IMR-90 (cell line): ENCODE measurements at regions not wholly inside any gene's neighbourhood (a gene's known extent, or its start where the extent isn't known, plus 50 kb on each side); places are given as distances from the start of the nearest gene placed in this dataset.

ENCODE experiments used
- ATAC-seq: fragments of 200-7000 bp; cut with Tn5 transposase; 2 replicates; pipeline ENCODE4 v1.9.1; 2020; ENCODE audit warnings: low read depth, mild to moderate bottlenecking, moderate library complexity
- BruUV-seq: library from RNA; stranded (reverse); fragments of 400-500 nt; replicated peaks from 2 replicates; lab custom pipeline; 2021; lab: Mats Ljungman, UMichigan
- CTCF ChIA-PET: fragments of 300-600 bp; formaldehyde crosslinking; extraction: SDS; loops from one replicate; lab custom pipeline; 2021; ENCODE audit warnings: antibody characterized with exemption; lab: Yijun Ruan, JAX
- POLR2A ChIA-PET: fragments of 300-600 bp; sonication (Branson Sonifier 250); formaldehyde crosslinking; loops from one replicate; lab custom pipeline; 2022; ENCODE audit warnings: antibody characterized with exemption; ENCODE audit not compliant: unreplicated experiment; lab: Charles Lee
- DNase-seq: peaks from one replicate; pipeline ENCODE4 v3.0.0; 2013
- H2AFZ ChIP-seq: replicated peaks from 2 replicates; pipeline ENCODE3; 2013; ENCODE audit warnings: low read length, mild to moderate bottlenecking; ENCODE audit not compliant: poor library complexity
- H2AK5ac ChIP-seq: 2 replicates; pipeline ENCODE4 v1.6.1; 2013; ENCODE audit warnings: low read depth, low read length, inconsistent platforms
- H2AK9ac ChIP-seq: replicated peaks from 2 replicates; pipeline ENCODE3; 2013; ENCODE audit warnings: mild to moderate bottlenecking, low read depth, low read length, moderate library complexity; ENCODE audit not compliant: poor library complexity
- H2BK120ac ChIP-seq: 2 replicates; pipeline ENCODE4 v1.6.1; 2013; ENCODE audit warnings: low read depth, low read length, inconsistent platforms
- H2BK15ac ChIP-seq: 3 replicates; pipeline ENCODE4 v1.6.1; 2013; ENCODE audit warnings: low read depth, low read length, inconsistent platforms
- H2BK20ac ChIP-seq: 2 replicates; pipeline ENCODE4 v1.6.1; 2013; ENCODE audit warnings: low read depth, mild to moderate bottlenecking, inconsistent platforms, low read length, moderate library complexity
- H2BK5ac ChIP-seq: 2 replicates; pipeline ENCODE4 v1.6.1; 2013; ENCODE audit warnings: mild to moderate bottlenecking, low read depth, low read length, inconsistent platforms; ENCODE audit not compliant: poor library complexity, severe bottlenecking
- H3K14ac ChIP-seq: replicated peaks from 2 replicates; pipeline ENCODE4 v1.6.1; 2013; ENCODE audit warnings: low read depth, low read length, inconsistent platforms
- H3K18ac ChIP-seq: 2 replicates; pipeline ENCODE4 v1.6.1; 2013; ENCODE audit warnings: low read depth, low read length, control low read depth
- H3K23ac ChIP-seq: 2 replicates; pipeline ENCODE4 v1.6.1; 2013; ENCODE audit warnings: low read depth, low read length, inconsistent platforms
- H3K27ac ChIP-seq: 2 replicates; pipeline ENCODE4 v1.5.1; 2013; ENCODE audit warnings: mild to moderate bottlenecking, control low read depth, low read length; ENCODE audit not compliant: insufficient read depth
- H3K27me3 ChIP-seq: 2 replicates; pipeline ENCODE4 v1.6.1; 2013; ENCODE audit warnings: low read length; ENCODE audit not compliant: control insufficient read depth, insufficient read depth
- H3K36me3 ChIP-seq: 2 replicates; pipeline ENCODE4 v1.6.1; 2013; ENCODE audit warnings: low read length, mixed read lengths; ENCODE audit not compliant: control insufficient read depth, insufficient read depth
- H3K4ac ChIP-seq: 2 replicates; pipeline ENCODE4 v1.6.1; 2013; ENCODE audit warnings: low read depth, low read length, inconsistent platforms
- H3K4me1 ChIP-seq: 2 replicates; pipeline ENCODE4 v1.6.1; 2013; ENCODE audit warnings: low read length, mixed read lengths; ENCODE audit not compliant: control insufficient read depth, insufficient read depth
- H3K4me2 ChIP-seq: 2 replicates; pipeline ENCODE4 v1.6.1; 2013; ENCODE audit warnings: low read depth, mild to moderate bottlenecking, control low read depth, low read length, moderate library complexity
- H3K4me3 ChIP-seq: 2 replicates; pipeline ENCODE4 v1.5.1; 2013; ENCODE audit warnings: low read depth, mild to moderate bottlenecking, control low read depth, low read length, moderate library complexity; ENCODE audit not compliant: insufficient read depth
- H3K56ac ChIP-seq: 2 replicates; pipeline ENCODE4 v1.6.1; 2013; ENCODE audit warnings: low read length, inconsistent platforms; ENCODE audit not compliant: insufficient read depth; ENCODE audit errors: extremely low read depth
- H3K79me1 ChIP-seq, 2 experiments: 2 replicates each; pipeline ENCODE4 v1.6.1; 2013; ENCODE audit warnings: low read length in 2 of 2, inconsistent platforms in 1 of 2, low read depth in 1 of 2
- H3K9ac ChIP-seq: 2 replicates; pipeline ENCODE4 v1.6.1; 2013; ENCODE audit warnings: low read depth, low read length, control low read depth
- H3K9me1 ChIP-seq: 2 replicates; pipeline ENCODE4 v1.6.1; 2013; ENCODE audit warnings: low read length, inconsistent platforms; ENCODE audit not compliant: insufficient read depth
- H3K9me3 ChIP-seq: 2 replicates; pipeline ENCODE4 v1.6.1; 2013; ENCODE audit warnings: low read length; ENCODE audit not compliant: control insufficient read depth, insufficient read depth
- H4K20me1 ChIP-seq: 2 replicates; pipeline ENCODE4 v1.6.1; 2013; ENCODE audit warnings: low read length, inconsistent platforms; ENCODE audit not compliant: insufficient read depth
- H4K5ac ChIP-seq: 2 replicates; pipeline ENCODE4 v1.6.1; 2013; ENCODE audit warnings: mild to moderate bottlenecking, low read depth, low read length, control low read depth
- H4K8ac ChIP-seq, 2 experiments: 2 replicates each; pipeline ENCODE4 v1.6.1; 2013; ENCODE audit warnings: low read depth in 2 of 2, low read length in 2 of 2, control low read depth in 1 of 2, inconsistent platforms in 1 of 2
- H4K91ac ChIP-seq: 2 replicates; pipeline ENCODE4 v1.6.1; 2013; ENCODE audit warnings: low read depth, low read length, inconsistent platforms; ENCODE audit not compliant: insufficient read depth
- CHD1 ChIP-seq: IDR thresholded peaks from 2 replicates; pipeline ENCODE4 v1.6.1; 2012; ENCODE audit warnings: low read depth, low read length, improper control_type of control experiment
- CTCF ChIP-seq: conservative IDR thresholded peaks from 2 replicates; pipeline ENCODE4 v1.5.1; 2012; ENCODE audit warnings: mild to moderate bottlenecking, low read depth, low read length, improper control_type of control experiment
- FOS ChIP-seq: fragments of 150-350 bp; IDR thresholded peaks from 2 replicates; pipeline ENCODE4 v1.6.1; 2016; ENCODE audit warnings: low read depth, low read length
- MAFK ChIP-seq: IDR thresholded peaks from 2 replicates; pipeline ENCODE4 v1.6.1; 2012; ENCODE audit warnings: low read depth, low read length, improper control_type of control experiment
- MAZ ChIP-seq: IDR thresholded peaks from 2 replicates; pipeline ENCODE4 v1.6.1; 2012; ENCODE audit warnings: low read depth, mild to moderate bottlenecking, low read length, improper control_type of control experiment, moderate library complexity, borderline replicate concordance
- MXI1 ChIP-seq: IDR thresholded peaks from 2 replicates; pipeline ENCODE4 v1.6.1; 2012; ENCODE audit warnings: low read depth, mild to moderate bottlenecking, low read length, moderate library complexity, borderline replicate concordance
- NFE2L2 ChIP-seq: fragments of 150-350 bp; IDR thresholded peaks from 2 replicates; pipeline ENCODE4 v1.6.1; 2016; ENCODE audit warnings: low read depth, mild to moderate bottlenecking, low read length
- POLR2A ChIP-seq: IDR thresholded peaks from 2 replicates; pipeline ENCODE4 v1.6.1; 2012; ENCODE audit warnings: mild to moderate bottlenecking, low read depth, low read length
- RAD21 ChIP-seq: IDR thresholded peaks from 2 replicates; pipeline ENCODE4 v1.6.1; 2012; ENCODE audit warnings: low read length, improper control_type of control experiment
- RFX5 ChIP-seq: IDR thresholded peaks from 2 replicates; pipeline ENCODE4 v1.8.0; 2012; ENCODE audit warnings: low read depth, mild to moderate bottlenecking, low read length, moderate library complexity
- WGBS, 2 experiments: methylation state at CpG; one replicate each; pipeline versions ENCODE4 v1.1.5 to v1.1.7; 2013; ENCODE audit warnings: missing lambda C conversion rate in 2 of 2; ENCODE audit not compliant: insufficient read length in 1 of 2; ENCODE audit errors: extremely low coverage in 2 of 2; 5-methylcytosine and 5-hydroxymethylcytosine counted together
- dilution Hi-C: fragments of 300-500 bp; cut with HindIII; formaldehyde crosslinking; loops from one replicate; pipeline ENCODE4 v1.14.3; 2018; ENCODE audit warnings: low sequenced_read_pairs; ENCODE audit not compliant: unreplicated experiment
- in situ Hi-C: fragments of 300-500 bp; cut with MboI; formaldehyde crosslinking; loops from 3 replicates; pipeline ENCODE4 v1.14.3; 2019; ENCODE audit warnings: low sequenced_read_pairs, inconsistent platforms, mixed read lengths
- intact Hi-C: fragments of 100-400 bp; cut with micrococcal nuclease; formaldehyde crosslinking; loops from 2 replicates; pipeline ENCODE4 v1.10.0; 2022

- DNase-seq (no peak), ATAC-seq (no peak)
- Histone ChIP-seq H3K14ac (no peak overlapping the region), H3K9ac (no peak overlapping the region), H2BK15ac (no peak overlapping the region), H3K36me3 (no peaks in the 10 kb centered on the region), H2AK5ac (no peak overlapping the region), H2BK5ac (no peak overlapping the region), H3K27ac (no peak overlapping the region), H3K9me1 (no peaks in the 10 kb centered on the region), H3K56ac (no peak overlapping the region), H3K18ac (no peak overlapping the region), H3K4me2 (no peak overlapping the region), H2AK9ac (no peak overlapping the region), H3K9me3 (0 out of 2 replicates have a peak, but pooled peaks cover 1% of the 10 kb centered on the region), H3K4ac (no peak overlapping the region), H2BK120ac (no peak overlapping the region), H2BK20ac (no peak overlapping the region), H4K91ac (no peak overlapping the region), H3K4me3 (no peak overlapping the region), H4K8ac (no peak overlapping the region), H4K20me1 (no peaks in the 10 kb centered on the region; the same call in 1 of the 2 replicates), H3K79me1 (peaks cover 4 to 13% of the 10 kb centered on the region in 2 experiments; a peak in 3 of 4 replicates), H4K5ac (no peak overlapping the region), H2AFZ (no peak overlapping the region), H3K27me3 (no peaks in the 10 kb centered on the region), H3K23ac (no peak overlapping the region), H3K4me1 (no peaks in the 10 kb centered on the region)
- WGBS, 2 experiments, result no CpG with 5 or more reads among the region's 1 CpG
- intact Hi-C loops, result no loop called here
- BruUV-seq, result no TSS peak
- ChIA-PET POLR2A (no interaction called here), CTCF (no interaction called here)
- TF ChIP-seq RFX5 (no peak), RAD21 (no peak), FOS (no peak), MAFK (no peak), MXI1 (no peak), CTCF (no peak), CHD1 (no peak), POLR2A (no peak), NFE2L2 (no peak), MAZ (no peak)
- dilution Hi-C loops, result no loop called here
- in situ Hi-C loops, result no loop called here
Observed at GRCh38 chr11:16543642-16544041, 187.3 kb upstream of the SOX6 start.
